Immature natural killer cell (primary cell): ENCODE measurements at regions not wholly inside any gene's neighbourhood (a gene's known extent, or its start where the extent isn't known, plus 50 kb on each side); places are given as distances from the start of the nearest gene placed in this dataset.

Experiments
- DNase-seq, 3 donors: peaks; one replicate each; pipeline ENCODE4 v3.0.0; 2022; ENCODE audit warnings: mixed read lengths in 1 of 3
- H3K27ac Mint-ChIP-seq, 6 donors: one replicate each; pipeline ENCODE4 v1.8.0; 2020; ENCODE audit warnings: mixed read lengths in 6 of 6, mild to moderate bottlenecking in 5 of 6, inconsistent platforms in 4 of 6, moderate library complexity in 3 of 6
- H3K27me3 Mint-ChIP-seq, 3 donors: one replicate each; pipeline ENCODE4 v1.8.0; 2020 to 2021; ENCODE audit warnings: low read depth in 3 of 3, mild to moderate bottlenecking in 3 of 3, mixed read lengths in 3 of 3, moderate library complexity in 3 of 3, inconsistent platforms in 1 of 3
- H3K36me3 Mint-ChIP-seq, 3 donors: one replicate each; pipeline ENCODE4 v1.8.0; 2020; ENCODE audit warnings: mixed read lengths in 3 of 3, inconsistent platforms in 2 of 3, mild to moderate bottlenecking in 2 of 3
- H3K4me1 Mint-ChIP-seq, 2 donors: one replicate each; pipeline ENCODE4 v1.8.0; 2020; ENCODE audit warnings: inconsistent platforms in 2 of 2, mild to moderate bottlenecking in 2 of 2, mixed read lengths in 2 of 2, moderate library complexity in 1 of 2
- H3K4me3 Mint-ChIP-seq, 5 donors: one replicate each; pipeline ENCODE4 v1.8.0; 2020; ENCODE audit warnings: mild to moderate bottlenecking in 5 of 5, mixed read lengths in 5 of 5, inconsistent platforms in 3 of 5, moderate library complexity in 3 of 5
- H3K9me3 Mint-ChIP-seq, 6 donors: one replicate each; pipeline ENCODE4 v1.8.0; 2020; ENCODE audit warnings: mild to moderate bottlenecking in 6 of 6, mixed read lengths in 6 of 6, inconsistent platforms in 4 of 6, moderate library complexity in 3 of 6

GRCh38 chr21:24705201-24705600, 902.1 kb downstream of the MRPL39 start:
- Mint-ChIP-seq H3K4me3 (no peak overlapping the region), H3K36me3 (no peaks in the 10 kb centered on the region), H3K27me3 (peaks cover 0 to 1% (median 0%) of the 10 kb centered on the region in 3 donors), H3K9me3 (peaks cover 4 to 24% (median 8%) of the 10 kb centered on the region in 6 donors), H3K4me1 (no peaks in the 10 kb centered on the region), H3K27ac (no peak overlapping the region)
- DNase-seq = no peak

- DNase-seq = no peak
- H3K27me3 Mint-ChIP-seq = no peaks in the 10 kb centered on the region
- no peaks in the 10 kb centered on the region for H3K4me1 Mint-ChIP-seq
- H3K4me3 Mint-ChIP-seq = no peak overlapping the region
- H3K9me3 Mint-ChIP-seq = peaks cover 2 to 32% (median 13%) of the 10 kb centered on the region in 6 donors
- H3K36me3 Mint-ChIP-seq = peaks cover 0 to 7% (median 0%) of the 10 kb centered on the region in 3 donors
- H3K27ac Mint-ChIP-seq = no peak overlapping the region
These were observed 913.5 kb downstream of the MRPL39 start for GRCh38 chr21:24693779-24694178.

- Mint-ChIP-seq H3K27ac (no peak overlapping the region), H3K36me3 (no peaks in the 10 kb centered on the region), H3K4me1 (no peaks in the 10 kb centered on the region), H3K9me3 (peaks cover 0 to 19% (median 11%) of the 10 kb centered on the region in 6 donors), H3K4me3 (no peak overlapping the region), H3K27me3 (peaks cover 0 to 2% (median 0%) of the 10 kb centered on the region in 3 donors)
- DNase-seq = no peak
These were observed 925.8 kb downstream of the MRPL39 start for GRCh38 chr21:24681456-24681855.

- no peak for DNase-seq
- no peaks in the 10 kb centered on the region for H3K36me3 Mint-ChIP-seq
- H3K27ac Mint-ChIP-seq = no peak overlapping the region
- H3K4me1 Mint-ChIP-seq = no peaks in the 10 kb centered on the region
- no peaks in the 10 kb centered on the region for H3K27me3 Mint-ChIP-seq
- H3K4me3 Mint-ChIP-seq = no peak overlapping the region
- H3K9me3 Mint-ChIP-seq = peaks cover 2 to 24% (median 15%) of the 10 kb centered on the region in 6 donors
These were observed 935.4 kb downstream of the MRPL39 start for GRCh38 chr21:24671901-24672300.

GRCh38 chr21:24658926-24659325, 948.4 kb downstream of the MRPL39 start:
- no peak for DNase-seq
- Mint-ChIP-seq H3K27ac (no peak overlapping the region), H3K4me1 (no peaks in the 10 kb centered on the region), H3K4me3 (no peak overlapping the region), H3K36me3 (peaks cover 0 to 4% (median 0%) of the 10 kb centered on the region in 3 donors), H3K9me3 (peaks cover 2 to 44% (median 26%) of the 10 kb centered on the region in 6 donors), H3K27me3 (no peaks in the 10 kb centered on the region)

- peaks cover 2 to 44% (median 26%) of the 10 kb centered on the region in 6 donors for H3K9me3 Mint-ChIP-seq
- no peaks in the 10 kb centered on the region for H3K27me3 Mint-ChIP-seq
- H3K4me1 Mint-ChIP-seq = no peaks in the 10 kb centered on the region
- no peak overlapping the region for H3K4me3 Mint-ChIP-seq
- DNase-seq = no peak
- no peak overlapping the region for H3K27ac Mint-ChIP-seq
- peaks cover 0 to 4% (median 0%) of the 10 kb centered on the region in 3 donors for H3K36me3 Mint-ChIP-seq
These were observed 949.3 kb downstream of the MRPL39 start for GRCh38 chr21:24658026-24658425.

- no peaks in the 10 kb centered on the region for H3K4me1 Mint-ChIP-seq
These were observed 957.6 kb downstream of the MRPL39 start for GRCh38 chr21:24649691-24650090.

GRCh38 chr21:24636696-24637095, 970.6 kb downstream of the MRPL39 start:
- peaks cover 0 to 5% (median 0%) of the 10 kb centered on the region in 3 donors for H3K27me3 Mint-ChIP-seq

More at GRCh38 chr21:24649691-24650090, 957.6 kb downstream of the MRPL39 start:
- Mint-ChIP-seq H3K27ac (no peak overlapping the region), H3K9me3 (peaks cover 1 to 58% (median 17%) of the 10 kb centered on the region in 6 donors), H3K4me3 (no peak overlapping the region), H3K36me3 (peaks cover 0 to 3% (median 3%) of the 10 kb centered on the region in 3 donors), H3K27me3 (no peaks in the 10 kb centered on the region)
- no peak for DNase-seq

GRCh38 chr21:24634749-24635148, 972.5 kb downstream of the MRPL39 start:
- H3K27ac Mint-ChIP-seq = no peak overlapping the region
- DNase-seq = no peak
- no peak overlapping the region for H3K4me3 Mint-ChIP-seq
- no peaks in the 10 kb centered on the region for H3K36me3 Mint-ChIP-seq
- H3K9me3 Mint-ChIP-seq = peaks cover 0 to 17% (median 5%) of the 10 kb centered on the region in 6 donors
- H3K27me3 Mint-ChIP-seq = peaks cover 0 to 5% (median 0%) of the 10 kb centered on the region in 3 donors
- H3K4me1 Mint-ChIP-seq = no peaks in the 10 kb centered on the region

More at GRCh38 chr21:24636696-24637095, 970.6 kb downstream of the MRPL39 start:
- Mint-ChIP-seq H3K27ac (no peak overlapping the region), H3K9me3 (peaks cover 0 to 27% (median 8%) of the 10 kb centered on the region in 6 donors), H3K4me3 (no peak overlapping the region), H3K36me3 (no peaks in the 10 kb centered on the region), H3K4me1 (no peaks in the 10 kb centered on the region)
- no peak for DNase-seq

- H3K4me1 Mint-ChIP-seq = no peaks in the 10 kb centered on the region
- no peaks in the 10 kb centered on the region for H3K36me3 Mint-ChIP-seq
- no peaks in the 10 kb centered on the region for H3K27me3 Mint-ChIP-seq
- peaks cover 3 to 17% (median 9%) of the 10 kb centered on the region in 6 donors for H3K9me3 Mint-ChIP-seq
- no peak overlapping the region for H3K4me3 Mint-ChIP-seq
- no peak overlapping the region for H3K27ac Mint-ChIP-seq
- DNase-seq = no peak
These were observed 978.7 kb downstream of the MRPL39 start for GRCh38 chr21:24628536-24628935.

GRCh38 chr21:24628046-24628445, 979.2 kb downstream of the MRPL39 start:
- H3K27me3 Mint-ChIP-seq = peaks cover 0 to 2% (median under 1%) of the 10 kb centered on the region in 3 donors
- no peaks in the 10 kb centered on the region for H3K4me1 Mint-ChIP-seq
- H3K27ac Mint-ChIP-seq = no peak overlapping the region
- H3K4me3 Mint-ChIP-seq = no peak overlapping the region
- H3K9me3 Mint-ChIP-seq = peaks cover 3 to 17% (median 10%) of the 10 kb centered on the region in 6 donors
- DNase-seq = no peak
- H3K36me3 Mint-ChIP-seq = no peaks in the 10 kb centered on the region

- H3K27me3 Mint-ChIP-seq = no peaks in the 10 kb centered on the region
- H3K9me3 Mint-ChIP-seq = peaks cover 3 to 30% (median 8%) of the 10 kb centered on the region in 6 donors
- no peak overlapping the region for H3K4me3 Mint-ChIP-seq
- no peak for DNase-seq
- H3K27ac Mint-ChIP-seq = no peak overlapping the region
- no peaks in the 10 kb centered on the region for H3K4me1 Mint-ChIP-seq
- no peaks in the 10 kb centered on the region for H3K36me3 Mint-ChIP-seq
These were observed 989.5 kb downstream of the MRPL39 start for GRCh38 chr21:24617819-24618218.

GRCh38 chr21:24594082-24594481, 1013.2 kb downstream of the MRPL39 start:
- DNase-seq = no peak
- Mint-ChIP-seq H3K4me1 (no peaks in the 10 kb centered on the region), H3K4me3 (no peak overlapping the region), H3K27me3 (no peaks in the 10 kb centered on the region), H3K9me3 (peaks cover 8 to 37% (median 15%) of the 10 kb centered on the region in 6 donors), H3K36me3 (no peaks in the 10 kb centered on the region), H3K27ac (no peak overlapping the region)

- DNase-seq = no peak
- Mint-ChIP-seq H3K4me3 (no peak overlapping the region), H3K4me1 (no peaks in the 10 kb centered on the region), H3K27me3 (peaks cover 0 to 4% (median 0%) of the 10 kb centered on the region in 3 donors), H3K9me3 (peaks cover 5 to 49% (median 18%) of the 10 kb centered on the region in 6 donors), H3K36me3 (no peaks in the 10 kb centered on the region), H3K27ac (no peak overlapping the region)
These were observed 1017.0 kb downstream of the MRPL39 start for GRCh38 chr21:24590261-24590660.

GRCh38 chr21:24583473-24583872, 1023.8 kb downstream of the MRPL39 start:
- DNase-seq = no peak
- Mint-ChIP-seq H3K9me3 (peaks cover 7 to 38% (median 16%) of the 10 kb centered on the region in 6 donors), H3K4me1 (no peaks in the 10 kb centered on the region), H3K4me3 (no peak overlapping the region), H3K27ac (no peak overlapping the region), H3K36me3 (no peaks in the 10 kb centered on the region), H3K27me3 (peaks cover 0 to 2% (median 0%) of the 10 kb centered on the region in 3 donors)
